Heart right ventricle (tissue), 16 donors: ENCODE measurements at regions not wholly inside any gene's neighbourhood (a gene's known extent, or its start where the extent isn't known, plus 50 kb on each side); places are given as distances from the start of the nearest gene placed in this dataset.

Source experiments
- ATAC-seq, 8 donors: fragments of 200-7000 bp; cut with Tn5 transposase; one replicate each; pipeline ENCODE4 v1.9.1; 2020; ENCODE audit warnings: mild to moderate bottlenecking in 8 of 8, moderate library complexity in 8 of 8, moderate number of reproducible peaks in 1 of 8
- DNase-seq, 2 donors: peaks; one replicate each; pipeline ENCODE4 v3.0.0-alpha.2; 2020
- H3K27ac ChIP-seq, 10 donors: fragments of 200-600 bp; sonication (generic) in 2 of 10; one replicate each; pipeline versions ENCODE4 v1.5.0 to v1.8.0; 2020 to 2022; ENCODE audit warnings: mild to moderate bottlenecking in 3 of 10
- H3K27me3 ChIP-seq, 7 donors: fragments of 200-600 bp; one replicate each; pipeline ENCODE4 v1.8.0; 2021 to 2022; ENCODE audit warnings: mild to moderate bottlenecking in 2 of 7
- H3K36me3 ChIP-seq, 9 donors: fragments of 200-600 bp; sonication (generic) in 1 of 9; one replicate each; pipeline versions ENCODE4 v1.5.0 to v1.8.0; 2020 to 2022; ENCODE audit warnings: mild to moderate bottlenecking in 2 of 9
- H3K4me1 ChIP-seq, 9 donors: fragments of 200-600 bp; sonication (generic) in 1 of 9; one replicate each; pipeline versions ENCODE4 v1.5.0 to v1.8.0; 2020 to 2022; ENCODE audit warnings: mild to moderate bottlenecking in 4 of 9
- H3K4me3 ChIP-seq, 10 donors: fragments of 200-600 bp; sonication (generic) in 2 of 10; one replicate each; pipeline versions ENCODE4 v1.5.0 to v1.8.0; 2020 to 2022; ENCODE audit warnings: mild to moderate bottlenecking in 7 of 10, moderate library complexity in 2 of 10
- H3K9me3 ChIP-seq, 11 donors: fragments of 200-600 bp in 10 of 11; sonication (generic) in 2 of 11; one replicate each; pipeline versions ENCODE4 v1.5.0 to v1.8.0; 2013 to 2022; ENCODE audit warnings: mild to moderate bottlenecking in 2 of 11, control low read depth in 1 of 11, moderate library complexity in 1 of 11
- WGBS, 2 donors: extraction: QIAGEN DNeasy Blood & Tissue Kit; methylation state at CpG; one replicate each; pipeline ENCODE4 v1.1.7; 2013; ENCODE audit warnings: inconsistent platforms in 1 of 2; 5-methylcytosine and 5-hydroxymethylcytosine counted together
- intact Hi-C, 10 donors: fragments of 100-400 bp; cut with DNase I; formaldehyde crosslinking; loops; one replicate each; pipeline versions ENCODE4 v1.11.1 to v1.14.2; 2022
- TF ChIP-seq, protein P1 (sequence below), 9 donors: fragments of 200-600 bp; sonication (generic) in 2 of 9; IDR thresholded peaks; one replicate each; pipeline versions ENCODE4 v1.5.0 to v1.8.0; 2021 to 2022; ENCODE audit warnings: antibody characterized with exemption in 9 of 9, mild to moderate bottlenecking in 5 of 9, moderate library complexity in 1 of 9
- donor health status: Arrhythmogenic right ventricular cardiomyopathy.
- donor health status: ischemic (EF 13 %, LVEDD 7.1; RV severe dilation, severe dysfunction).
- donor health status: healthy with polysubstance abuse.
- donor health status: DM: no; HTN: yes; CAD: no.
- donor health status: DM: no; HTN: no; CAD: no.
- donor health status: ischemic (EF 25% LVEDD 6.9; RV normal size, moderate dysfunction).
- donor health status: ischemic (EF 25% LVEDD 5.7; RV mildly dilated, moderate dysfunction).
- donor health status: healthy.
- donor health status: DM: yes; HTN: yes; CAD: no.
- donor health status: Ischemic cardiomyopathy.
- donor health status: ischemic (EF 35%, LVEDD 5.7; RV mildly dilated, moderate dysfunction).
- donor health status: nonischemic (EF 11% LVEDD 7.7; RV severe dilation, severe dysfunction).
- donor health status: DM: yes; HTN: yes; CAD: no.
- donor health status: PGD.
- donor health status: ischemic (EF 29% LVEDD 5.4; RV normal size, mild dysfunction).
- donor health status: nonischemic (EF 23%, LVEDD 6.1; RV moderate dilation, normal function).

DNA sequence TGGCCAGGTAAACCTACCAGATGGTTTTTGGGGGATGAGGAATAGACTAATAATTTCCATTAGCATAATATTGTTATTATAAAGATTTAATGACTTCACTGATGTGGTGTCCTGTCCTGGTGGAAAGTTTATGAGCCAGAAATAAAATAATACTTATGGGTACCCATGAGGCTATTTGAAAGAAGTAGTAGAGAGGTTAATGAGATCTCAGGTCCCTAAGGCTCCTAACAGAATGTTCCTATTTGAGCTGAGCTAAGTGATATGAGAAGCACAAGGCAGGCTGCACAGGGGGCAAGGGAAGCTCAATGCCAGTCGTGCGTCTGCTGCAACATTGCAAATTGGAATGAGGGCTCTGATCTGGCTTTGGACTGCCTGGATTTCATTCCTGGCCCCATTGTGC lies 174.1 kb downstream of the BMP2 start:
- Histone ChIP-seq H3K36me3 (no peaks in the 10 kb centered on the region), H3K9me3 (no peaks in the 10 kb centered on the region), H3K27me3 (no peaks in the 10 kb centered on the region), H3K4me3 (no peak overlapping the region), H3K27ac (no peak overlapping the region), H3K4me1 (no peaks in the 10 kb centered on the region)
- TF ChIP-seq, protein P1, sequence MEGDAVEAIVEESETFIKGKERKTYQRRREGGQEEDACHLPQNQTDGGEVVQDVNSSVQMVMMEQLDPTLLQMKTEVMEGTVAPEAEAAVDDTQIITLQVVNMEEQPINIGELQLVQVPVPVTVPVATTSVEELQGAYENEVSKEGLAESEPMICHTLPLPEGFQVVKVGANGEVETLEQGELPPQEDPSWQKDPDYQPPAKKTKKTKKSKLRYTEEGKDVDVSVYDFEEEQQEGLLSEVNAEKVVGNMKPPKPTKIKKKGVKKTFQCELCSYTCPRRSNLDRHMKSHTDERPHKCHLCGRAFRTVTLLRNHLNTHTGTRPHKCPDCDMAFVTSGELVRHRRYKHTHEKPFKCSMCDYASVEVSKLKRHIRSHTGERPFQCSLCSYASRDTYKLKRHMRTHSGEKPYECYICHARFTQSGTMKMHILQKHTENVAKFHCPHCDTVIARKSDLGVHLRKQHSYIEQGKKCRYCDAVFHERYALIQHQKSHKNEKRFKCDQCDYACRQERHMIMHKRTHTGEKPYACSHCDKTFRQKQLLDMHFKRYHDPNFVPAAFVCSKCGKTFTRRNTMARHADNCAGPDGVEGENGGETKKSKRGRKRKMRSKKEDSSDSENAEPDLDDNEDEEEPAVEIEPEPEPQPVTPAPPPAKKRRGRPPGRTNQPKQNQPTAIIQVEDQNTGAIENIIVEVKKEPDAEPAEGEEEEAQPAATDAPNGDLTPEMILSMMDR (IDR thresholded peaks at IDR 0.05) = no peak
- DNase-seq (no peak), ATAC-seq (no peak)
- WGBS, 2 donors = 82 to 92% methylated on average over 2 of the region's 2 CpGs
- intact Hi-C loops = no loop called here

- no peaks in the 10 kb centered on the region for H3K4me1 ChIP-seq
- ATAC-seq (no peak), DNase-seq (no peak)
- H3K36me3 ChIP-seq = no peaks in the 10 kb centered on the region
- no peak overlapping the region for H3K27ac ChIP-seq
- H3K9me3 ChIP-seq = no peaks in the 10 kb centered on the region
- no peaks in the 10 kb centered on the region for H3K27me3 ChIP-seq
- no peak overlapping the region for H3K4me3 ChIP-seq
- TF ChIP-seq, protein P1 (IDR thresholded peaks at IDR 0.05) = no peak
- WGBS, 2 donors = 73 to 75% methylated on average over 3 of the region's 3 CpGs
- intact Hi-C loops = no loop called here
Observed at GRCh38 chr20:6942266-6942665, 174.8 kb downstream of the BMP2 start.

DNA sequence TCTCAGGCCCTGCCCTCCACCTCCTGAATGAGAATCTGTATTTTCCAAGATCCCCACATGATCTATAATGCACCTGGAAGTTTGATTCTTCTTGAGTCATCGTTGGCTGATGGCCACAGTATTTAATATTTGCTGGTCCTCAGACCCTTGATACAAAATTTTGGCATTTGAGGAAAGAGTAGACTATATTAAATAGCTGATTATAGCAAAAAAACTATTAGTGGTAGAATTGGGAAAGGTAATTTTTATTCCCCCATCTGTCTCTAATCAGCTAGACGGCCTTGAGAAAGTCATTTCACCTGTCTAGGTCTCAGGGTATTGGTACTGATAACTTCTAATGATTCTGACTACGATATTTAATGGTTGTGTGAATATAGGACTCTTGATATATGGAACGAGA lies 176.8 kb downstream of the BMP2 start:
- no peak overlapping the region for H3K4me3 ChIP-seq
- WGBS, 2 donors = 82 to 83% methylated on average over 4 of the region's 4 CpGs
- intact Hi-C loops = no loop called here
- DNase-seq (no peak), ATAC-seq (no peak)
- H3K9me3 ChIP-seq = no peaks in the 10 kb centered on the region
- no peak overlapping the region for H3K27ac ChIP-seq
- no peaks in the 10 kb centered on the region for H3K36me3 ChIP-seq
- H3K4me1 ChIP-seq = no peaks in the 10 kb centered on the region
- H3K27me3 ChIP-seq = no peaks in the 10 kb centered on the region
- TF ChIP-seq, protein P1 (IDR thresholded peaks at IDR 0.05) = no peak

GRCh38 chr20:6953611-6954010 lies 186.1 kb downstream of the BMP2 start:
- intact Hi-C loops = no loop called here
- 49 to 69% methylated on average over 1 of the region's 1 CpG for WGBS, 2 donors
- no peak for ATAC-seq

More at GRCh38 chr20:6953611-6954010, 186.1 kb downstream of the BMP2 start:
- Histone ChIP-seq H3K4me3 (no peak overlapping the region), H3K9me3 (peaks cover 0 to 31% (median 3%) of the 10 kb centered on the region in 11 donors), H3K27me3 (no peaks in the 10 kb centered on the region), H3K27ac (no peak overlapping the region), H3K4me1 (peaks cover 0 to 9% (median 0%) of the 10 kb centered on the region in 9 donors), H3K36me3 (no peaks in the 10 kb centered on the region)
- DNase-seq = no peak
- TF ChIP-seq, protein P1 (IDR thresholded peaks at IDR 0.05) = no peak
